ENCODE measurements at regions not wholly inside any gene's neighbourhood (a gene's known extent, or its start where the extent isn't known, plus 50 kb on each side); places are given as distances from the start of the nearest gene placed in this dataset.

GRCh38 chr19:30237140-30237539, 135.0 kb upstream of the ZNF536 start:
- Histone ChIP-seq H3K79me2 (ENCODE audit: control insufficient read depth, insufficient read depth, low read length) (no peaks in the 10 kb centered on the region), H3K9me3 (replicated peaks; ENCODE audit: control insufficient read depth, insufficient read depth, low read length) (no peaks in the 10 kb centered on the region), H4K20me1 (ENCODE audit: control insufficient read depth, insufficient read depth) (no peaks in the 10 kb centered on the region), H3K36me3 (ENCODE audit: control insufficient read depth in 2 of 2, insufficient read depth in 2 of 2, low read length in 1 of 2) (no peaks in the 10 kb centered on the region), H3K4me1 (ENCODE audit: control insufficient read depth, insufficient read depth, low read length) (no peaks in the 10 kb centered on the region), H3K27ac (ENCODE audit: control insufficient read depth, insufficient read depth) (no peak overlapping the region), H3K9ac (ENCODE audit: control insufficient read depth, insufficient read depth, low read length) (no peak overlapping the region), H3K27me3 (replicated peaks in 1 of 2; ENCODE audit: control insufficient read depth in 2 of 2, insufficient read depth in 2 of 2, low read length in 1 of 2) (peaks cover 0 to 4% of the 10 kb centered on the region in 2 experiments; a peak in 2 of 4 replicates), H2AFZ (ENCODE audit: control insufficient read depth, low read depth, low read length) (no peak overlapping the region), H3K4me3 (no peak overlapping the region), H3K4me2 (ENCODE audit: control insufficient read depth, insufficient read depth) (no peak overlapping the region)
- intact Hi-C loops (cut with micrococcal nuclease; ENCODE audit: unreplicated experiment) (no loop called here), in situ Hi-C loops (cut with MboI) (no loop called here)
- no peak for TF ChIP-seq ZNF24 (IDR thresholded peaks at IDR 0.05)
- TF ChIP-seq NBN (IDR thresholded peaks at IDR 0.05): no peak
- no peak for TF ChIP-seq CHD1 (IDR thresholded peaks at IDR 0.05; ENCODE audit: low read depth, low read length)
- no peak for TF ChIP-seq IKZF1 (conservative IDR thresholded peaks at IDR 0.05)
- TF ChIP-seq BRCA1 (IDR thresholded peaks at IDR 0.05; ENCODE audit: low read depth, low read length): no peak
- TF ChIP-seq JUND (IDR thresholded peaks at IDR 0.05; ENCODE audit: low read depth, low read length): no peak
- TF ChIP-seq GATAD2B (conservative IDR thresholded peaks at IDR 0.05; ENCODE audit: low read depth): no peak
- TF ChIP-seq STAT3 (IDR thresholded peaks at IDR 0.05; ENCODE audit: low read depth, low read length): no peak
- TF ChIP-seq, protein P1, sequence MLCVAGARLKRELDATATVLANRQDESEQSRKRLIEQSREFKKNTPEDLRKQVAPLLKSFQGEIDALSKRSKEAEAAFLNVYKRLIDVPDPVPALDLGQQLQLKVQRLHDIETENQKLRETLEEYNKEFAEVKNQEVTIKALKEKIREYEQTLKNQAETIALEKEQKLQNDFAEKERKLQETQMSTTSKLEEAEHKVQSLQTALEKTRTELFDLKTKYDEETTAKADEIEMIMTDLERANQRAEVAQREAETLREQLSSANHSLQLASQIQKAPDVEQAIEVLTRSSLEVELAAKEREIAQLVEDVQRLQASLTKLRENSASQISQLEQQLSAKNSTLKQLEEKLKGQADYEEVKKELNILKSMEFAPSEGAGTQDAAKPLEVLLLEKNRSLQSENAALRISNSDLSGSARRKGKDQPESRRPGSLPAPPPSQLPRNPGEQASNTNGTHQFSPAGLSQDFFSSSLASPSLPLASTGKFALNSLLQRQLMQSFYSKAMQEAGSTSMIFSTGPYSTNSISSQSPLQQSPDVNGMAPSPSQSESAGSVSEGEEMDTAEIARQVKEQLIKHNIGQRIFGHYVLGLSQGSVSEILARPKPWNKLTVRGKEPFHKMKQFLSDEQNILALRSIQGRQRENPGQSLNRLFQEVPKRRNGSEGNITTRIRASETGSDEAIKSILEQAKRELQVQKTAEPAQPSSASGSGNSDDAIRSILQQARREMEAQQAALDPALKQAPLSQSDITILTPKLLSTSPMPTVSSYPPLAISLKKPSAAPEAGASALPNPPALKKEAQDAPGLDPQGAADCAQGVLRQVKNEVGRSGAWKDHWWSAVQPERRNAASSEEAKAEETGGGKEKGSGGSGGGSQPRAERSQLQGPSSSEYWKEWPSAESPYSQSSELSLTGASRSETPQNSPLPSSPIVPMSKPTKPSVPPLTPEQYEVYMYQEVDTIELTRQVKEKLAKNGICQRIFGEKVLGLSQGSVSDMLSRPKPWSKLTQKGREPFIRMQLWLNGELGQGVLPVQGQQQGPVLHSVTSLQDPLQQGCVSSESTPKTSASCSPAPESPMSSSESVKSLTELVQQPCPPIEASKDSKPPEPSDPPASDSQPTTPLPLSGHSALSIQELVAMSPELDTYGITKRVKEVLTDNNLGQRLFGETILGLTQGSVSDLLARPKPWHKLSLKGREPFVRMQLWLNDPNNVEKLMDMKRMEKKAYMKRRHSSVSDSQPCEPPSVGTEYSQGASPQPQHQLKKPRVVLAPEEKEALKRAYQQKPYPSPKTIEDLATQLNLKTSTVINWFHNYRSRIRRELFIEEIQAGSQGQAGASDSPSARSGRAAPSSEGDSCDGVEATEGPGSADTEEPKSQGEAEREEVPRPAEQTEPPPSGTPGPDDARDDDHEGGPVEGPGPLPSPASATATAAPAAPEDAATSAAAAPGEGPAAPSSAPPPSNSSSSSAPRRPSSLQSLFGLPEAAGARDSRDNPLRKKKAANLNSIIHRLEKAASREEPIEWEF (IDR thresholded peaks at IDR 0.05; ENCODE audit: insufficient replicate concordance, low read depth, low read length): no peak
- no peak for TF ChIP-seq KDM1A (IDR thresholded peaks at IDR 0.05; ENCODE audit: borderline replicate concordance)
- TF ChIP-seq SMAD1 (IDR thresholded peaks at IDR 0.05; ENCODE audit: low read depth, partially characterized antibody): no peak
- no peak for TF ChIP-seq KLF5 (IDR thresholded peaks at IDR 0.05; ENCODE audit: partially characterized antibody)
- TF ChIP-seq, protein P2, sequence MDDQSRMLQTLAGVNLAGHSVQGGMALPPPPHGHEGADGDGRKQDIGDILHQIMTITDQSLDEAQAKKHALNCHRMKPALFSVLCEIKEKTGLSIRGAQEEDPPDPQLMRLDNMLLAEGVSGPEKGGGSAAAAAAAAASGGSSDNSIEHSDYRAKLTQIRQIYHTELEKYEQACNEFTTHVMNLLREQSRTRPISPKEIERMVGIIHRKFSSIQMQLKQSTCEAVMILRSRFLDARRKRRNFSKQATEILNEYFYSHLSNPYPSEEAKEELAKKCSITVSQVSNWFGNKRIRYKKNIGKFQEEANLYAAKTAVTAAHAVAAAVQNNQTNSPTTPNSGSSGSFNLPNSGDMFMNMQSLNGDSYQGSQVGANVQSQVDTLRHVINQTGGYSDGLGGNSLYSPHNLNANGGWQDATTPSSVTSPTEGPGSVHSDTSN (IDR thresholded peaks at IDR 0.05; ENCODE audit: insufficient replicate concordance, low read depth, low read length): no peak
- no peak for TF ChIP-seq RCOR1 (conservative IDR thresholded peaks at IDR 0.05; ENCODE audit: low read depth, low read length)
- no peak for TF ChIP-seq GABPA (IDR thresholded peaks at IDR 0.05; ENCODE audit: low read depth)
- TF ChIP-seq MLLT1 (IDR thresholded peaks at IDR 0.05): no peak
- TF ChIP-seq TARDBP (IDR thresholded peaks at IDR 0.05; ENCODE audit: borderline replicate concordance): no peak
- no peak for TF ChIP-seq CBX3 (IDR thresholded peaks at IDR 0.05; ENCODE audit: borderline replicate concordance, low read depth)
- TF ChIP-seq BACH1 (IDR thresholded peaks at IDR 0.05; ENCODE audit: borderline replicate concordance): no peak
- ChIA-PET RAD21 (ENCODE audit: unreplicated experiment) (no interaction called here), POLR2A (no interaction called here), SMC1A (ENCODE audit: uncharacterized antibody, unreplicated experiment) (no interaction called here), CTCF (interaction anchor here (0.9 kb wide), 1 partner anchor 20 kb away, joined by 3 read pairs; no protein-coding TSS in a partner anchor)
- no peak for DNase-seq (ENCODE audit: low read depth, low spot score)
- whole genome bisulfite sequencing (ENCODE audit: insufficient coverage, insufficient replicate concordance, low lambda C conversion rate, missing lambda C conversion rate): 5% methylated on average over 5 of the region's 5 CpGs
- FAIRE-seq: no peak
- no TSS peak for BruUV-seq (replicated peaks)
- no peak for ATAC-seq
